ENCODE measurements at regions not wholly inside any gene's neighbourhood (a gene's known extent, or its start where the extent isn't known, plus 50 kb on each side); places are given as distances from the start of the nearest gene placed in this dataset.
"Not testable (repeated sequence)": the region's sequence is repeated elsewhere in the genome, so short reads cannot be mapped to it uniquely, and the experiment has no call there.

DNA sequence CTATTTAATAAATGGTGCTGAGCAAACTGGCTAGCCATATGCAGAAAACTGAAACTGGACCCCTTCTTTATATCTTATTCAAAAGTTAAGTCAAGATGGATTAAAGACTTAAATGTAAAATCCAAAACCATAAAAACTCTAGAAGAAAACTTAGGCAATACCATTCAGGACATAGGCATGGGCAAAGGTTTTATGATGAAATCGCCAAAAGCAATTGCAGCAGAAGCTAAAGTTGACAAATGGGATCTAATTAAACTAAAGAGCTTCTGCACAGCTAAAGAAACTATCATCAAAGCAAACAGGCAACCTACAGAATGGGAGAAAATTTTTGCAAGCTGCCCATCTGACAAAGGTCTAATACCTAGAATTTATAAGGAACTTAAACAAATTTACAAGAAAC is 79.0 kb upstream of the SALL1 start:
- not testable (repeated sequence) for H3K36me3 Mint-ChIP-seq, DNase-seq, H3K9me3 Mint-ChIP-seq, H3K27me3 Mint-ChIP-seq, H3K4me1 Mint-ChIP-seq, H3K4me3 Mint-ChIP-seq, H3K27ac Mint-ChIP-seq

DNA sequence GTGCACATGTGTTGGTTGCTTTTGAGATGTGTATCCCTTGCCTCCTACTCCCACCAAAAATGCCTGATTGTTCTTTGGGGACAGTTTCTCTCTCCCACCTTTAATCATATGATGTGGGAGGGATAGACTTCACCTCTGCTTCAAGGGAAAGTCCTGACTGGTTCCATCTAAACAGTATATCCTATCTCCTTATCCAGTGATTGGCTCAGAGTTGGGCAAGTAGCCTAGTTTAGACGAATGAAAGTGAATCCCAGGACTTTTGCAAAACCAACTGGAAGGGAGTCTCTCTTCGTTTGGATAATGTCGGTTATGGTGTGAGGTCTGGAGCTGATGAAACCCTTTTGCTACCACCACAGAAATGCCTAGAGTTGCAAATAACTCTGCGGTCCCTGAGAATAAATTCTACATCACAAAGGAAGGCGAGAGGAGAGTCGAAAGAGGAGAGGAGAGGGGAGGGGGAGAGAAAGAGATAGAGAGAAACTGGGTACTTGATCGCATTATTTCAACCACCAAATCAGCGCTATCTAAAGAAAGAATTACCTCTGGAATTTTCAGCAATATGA is 77.1 kb upstream of the SALL1 start:
- DNase-seq = no peak
- Mint-ChIP-seq H3K27me3 (no peaks in the 10 kb centered on the region), H3K4me3 (no peak overlapping the region), H3K27ac (no peak overlapping the region), H3K4me1 (no peaks in the 10 kb centered on the region), H3K36me3 (no peaks in the 10 kb centered on the region), H3K9me3 (peaks cover 4% of the 10 kb centered on the region)

- H3K4me3 Mint-ChIP-seq = no peak overlapping the region
- no peaks in the 10 kb centered on the region for H3K4me1 Mint-ChIP-seq
Observed at GRCh38 chr16:51225878-51226277, 74.8 kb upstream of the SALL1 start.

DNA sequence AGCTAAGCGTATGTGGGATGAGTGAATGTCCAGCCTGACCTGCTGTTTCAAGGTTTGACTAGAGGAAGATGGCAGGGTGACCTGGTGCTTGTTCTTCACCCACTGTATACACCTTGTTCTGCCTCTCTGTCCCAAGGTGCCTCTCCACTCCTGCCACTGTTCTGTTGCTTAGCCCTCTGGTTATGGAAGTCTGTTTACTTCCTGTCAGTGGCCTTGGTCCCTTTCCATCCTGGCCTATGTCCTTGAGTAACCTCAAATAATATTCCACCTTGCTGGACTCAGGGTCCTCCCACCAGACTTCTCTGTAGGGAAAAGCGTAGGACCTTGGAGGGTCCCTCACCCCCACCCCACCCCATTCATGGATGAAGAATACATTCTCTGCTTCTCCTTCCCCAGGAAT is 73.2 kb upstream of the SALL1 start:
- Mint-ChIP-seq H3K27me3 (no peaks in the 10 kb centered on the region), H3K4me3 (no peak overlapping the region), H3K27ac (no peak overlapping the region), H3K9me3 (peaks cover 5% of the 10 kb centered on the region), H3K36me3 (no peaks in the 10 kb centered on the region), H3K4me1 (no peaks in the 10 kb centered on the region)
- DNase-seq = no peak

More at GRCh38 chr16:51225878-51226277, 74.8 kb upstream of the SALL1 start:
- H3K27ac Mint-ChIP-seq = no peak overlapping the region
- H3K27me3 Mint-ChIP-seq = no peaks in the 10 kb centered on the region
- no peaks in the 10 kb centered on the region for H3K36me3 Mint-ChIP-seq
- no peak for DNase-seq
- H3K9me3 Mint-ChIP-seq = peaks cover 5% of the 10 kb centered on the region

DNA sequence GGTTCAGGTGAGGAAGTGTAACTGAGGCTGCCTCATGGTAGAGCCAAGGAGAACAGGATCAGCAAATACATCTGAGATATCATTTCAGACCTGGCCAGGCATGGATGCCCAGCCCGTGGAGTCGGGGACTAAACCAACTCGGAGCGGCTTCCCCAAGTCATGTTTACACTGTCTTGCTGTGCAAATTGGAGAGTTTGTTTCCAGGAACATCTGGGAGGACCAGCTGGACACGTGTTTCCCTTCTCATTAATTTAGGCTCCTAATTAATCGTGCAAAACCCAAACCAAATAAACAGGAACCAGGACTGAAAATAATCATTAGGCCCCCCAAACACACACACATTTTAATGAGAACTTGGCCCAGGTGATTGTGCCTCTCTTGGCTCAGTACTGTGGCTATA is 70.9 kb upstream of the SALL1 start:
- Mint-ChIP-seq H3K27me3 (no peaks in the 10 kb centered on the region), H3K4me3 (no peak overlapping the region), H3K4me1 (no peaks in the 10 kb centered on the region), H3K27ac (no peak overlapping the region), H3K36me3 (no peaks in the 10 kb centered on the region), H3K9me3 (peaks cover 11% of the 10 kb centered on the region)
- DNase-seq = no peak

DNA sequence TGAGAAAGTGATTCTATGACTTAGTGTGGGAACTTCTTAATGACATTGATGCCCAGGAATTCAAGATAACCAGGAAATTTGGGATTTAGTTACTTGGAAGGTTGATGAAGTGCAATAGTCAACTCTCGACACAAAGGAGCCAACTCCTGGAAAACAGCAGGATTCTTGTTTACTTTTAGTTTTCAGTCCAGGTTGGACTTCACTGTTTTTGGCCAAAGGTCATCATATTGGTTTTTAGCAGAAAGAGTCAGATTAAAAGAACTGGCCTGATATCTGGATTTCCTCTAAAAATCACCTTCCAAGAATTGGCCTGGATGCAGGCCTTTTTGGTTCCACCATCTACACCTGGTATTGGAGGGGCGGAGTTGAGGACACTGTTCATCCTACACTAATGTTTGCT is 60.1 kb upstream of the SALL1 start:
- DNase-seq = no peak

DNA sequence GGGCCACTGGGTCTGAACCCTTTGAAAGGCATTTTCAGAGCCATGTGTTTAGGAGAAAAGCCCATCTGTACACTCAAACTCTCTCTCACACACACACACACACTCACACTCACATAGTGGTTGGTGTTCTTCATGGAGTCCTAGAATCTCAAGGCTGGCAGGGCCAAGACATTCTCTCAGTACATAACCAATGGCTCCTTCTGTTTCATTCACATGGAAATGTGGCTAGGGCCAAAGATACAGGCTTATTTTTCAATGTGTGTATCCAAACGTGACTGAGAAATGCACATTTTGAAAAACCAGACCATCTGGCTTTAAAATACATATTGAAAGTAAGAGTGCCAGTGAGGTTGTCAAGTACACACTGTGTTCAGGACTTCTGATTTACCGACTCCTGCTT is 59.0 kb upstream of the SALL1 start:
- no peak overlapping the region for H3K27ac Mint-ChIP-seq
- H3K9me3 Mint-ChIP-seq = peaks cover 2% of the 10 kb centered on the region
- H3K4me1 Mint-ChIP-seq = no peaks in the 10 kb centered on the region
- no peak for DNase-seq
- H3K36me3 Mint-ChIP-seq = no peaks in the 10 kb centered on the region
- no peak overlapping the region for H3K4me3 Mint-ChIP-seq
- no peaks in the 10 kb centered on the region for H3K27me3 Mint-ChIP-seq

More for the DNA sequence above, 60.1 kb upstream of the SALL1 start:
- H3K27me3 Mint-ChIP-seq = no peaks in the 10 kb centered on the region
- H3K9me3 Mint-ChIP-seq = peaks cover 2% of the 10 kb centered on the region
- no peaks in the 10 kb centered on the region for H3K4me1 Mint-ChIP-seq
- H3K4me3 Mint-ChIP-seq = no peak overlapping the region
- H3K36me3 Mint-ChIP-seq = no peaks in the 10 kb centered on the region
- no peak overlapping the region for H3K27ac Mint-ChIP-seq

- H3K27me3 Mint-ChIP-seq = no peaks in the 10 kb centered on the region
- H3K27ac Mint-ChIP-seq = no peak overlapping the region
- no peaks in the 10 kb centered on the region for H3K4me1 Mint-ChIP-seq
Observed at GRCh38 chr16:51201604-51202003, 50.5 kb upstream of the SALL1 start.

More at GRCh38 chr16:51201604-51202003, 50.5 kb upstream of the SALL1 start:
- peaks cover 12% of the 10 kb centered on the region for H3K9me3 Mint-ChIP-seq
- DNase-seq = no peak
- H3K36me3 Mint-ChIP-seq = no peaks in the 10 kb centered on the region
- no peak overlapping the region for H3K4me3 Mint-ChIP-seq

Data from activated naive CD8-positive, alpha-beta T cell treated with anti-CD3 and anti-CD28 coated beads for 36 hours (primary cell).